HT-29 (cell line): ENCODE measurements at regions not wholly inside any gene's neighbourhood (a gene's known extent, or its start where the extent isn't known, plus 50 kb on each side); places are given as distances from the start of the nearest gene placed in this dataset.
A peak's percentile ranks its signal among the peaks of the same experiment; 100 is the strongest.

Source experiments
- DNase-seq: peaks from one replicate; pipeline ENCODE4 v3.0.0-alpha.2; 2015; ENCODE audit warnings: low spot score

DNA sequence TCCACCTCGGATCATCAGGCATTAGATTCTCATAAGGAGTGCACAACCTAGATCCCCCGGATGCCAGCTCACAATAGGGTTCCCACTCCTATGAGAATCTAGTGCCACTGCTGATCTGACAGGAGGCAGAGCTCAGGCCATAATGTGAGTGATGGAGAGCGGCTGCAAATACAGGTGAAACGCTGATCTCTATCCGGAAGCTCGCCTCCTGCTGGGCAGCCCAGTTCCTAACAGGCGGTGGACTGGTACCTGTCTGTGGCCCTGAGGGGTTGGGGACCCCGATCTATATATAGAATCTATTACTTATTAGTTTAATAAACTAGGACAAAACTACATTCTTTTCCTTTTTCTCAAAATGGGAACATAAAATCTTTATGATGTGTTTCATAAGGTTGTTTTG, 741.9 kb downstream of the RFPL4B start:
- DNase-seq: no peak

DNA sequence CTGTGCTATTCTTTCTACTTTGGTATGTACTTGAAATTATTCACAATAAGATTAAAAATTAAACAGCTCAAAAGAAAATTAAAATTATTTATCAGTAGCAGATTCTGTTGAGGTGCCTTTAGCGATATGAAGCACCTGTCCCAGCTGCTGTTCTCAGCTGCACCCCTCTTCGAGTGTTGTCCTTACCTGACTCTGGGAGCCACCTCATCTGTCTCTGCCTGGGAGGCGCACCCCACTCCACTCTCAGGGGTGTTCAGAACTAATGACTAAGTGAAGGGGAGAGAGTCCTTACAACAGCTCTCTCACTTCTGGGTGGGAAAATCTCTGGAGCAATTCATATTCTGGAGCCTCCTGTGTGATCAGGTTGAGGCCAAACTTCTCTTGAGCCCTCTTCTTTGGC, 745.7 kb downstream of the RFPL4B start:
- DNase-seq: no peak

DNA sequence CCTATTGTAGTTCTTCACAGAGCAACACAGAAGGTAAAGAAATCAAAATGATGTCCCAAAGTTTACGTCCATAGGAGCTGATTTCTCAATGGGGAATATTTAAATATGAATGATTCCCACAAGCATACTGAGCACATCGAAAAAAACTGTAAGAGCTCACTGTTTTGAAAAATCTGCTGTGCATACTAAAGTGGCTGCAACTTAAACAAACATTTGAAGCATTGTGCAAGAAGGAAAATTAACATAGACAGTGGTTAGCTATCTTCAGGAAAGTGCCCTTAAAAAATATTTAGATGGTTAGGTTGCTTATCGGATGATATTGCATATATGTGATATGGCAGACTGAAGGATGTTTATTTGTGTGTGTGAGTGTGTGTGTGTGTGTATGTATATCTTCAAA, 747.6 kb downstream of the RFPL4B start:
- no peak for DNase-seq

DNA sequence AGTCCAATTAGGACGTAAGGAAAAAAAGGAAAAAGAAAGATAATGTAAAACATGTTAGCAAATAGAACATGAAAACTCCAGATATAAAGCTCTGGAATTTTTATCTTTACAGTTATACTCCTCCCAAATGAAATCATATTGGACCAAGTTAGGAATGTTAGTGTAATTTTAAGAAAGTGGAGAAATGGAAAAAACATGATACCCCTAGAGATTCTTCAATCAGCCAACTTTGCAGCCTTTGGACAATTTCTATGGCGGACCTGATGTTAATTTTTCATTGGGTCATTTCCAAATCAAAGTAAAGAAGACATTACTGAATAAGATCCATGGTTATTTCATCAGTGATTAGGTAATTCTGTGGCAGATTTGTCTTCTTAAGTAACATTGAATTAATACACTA, 748.7 kb downstream of the RFPL4B start:
- DNase-seq: no peak

DNA sequence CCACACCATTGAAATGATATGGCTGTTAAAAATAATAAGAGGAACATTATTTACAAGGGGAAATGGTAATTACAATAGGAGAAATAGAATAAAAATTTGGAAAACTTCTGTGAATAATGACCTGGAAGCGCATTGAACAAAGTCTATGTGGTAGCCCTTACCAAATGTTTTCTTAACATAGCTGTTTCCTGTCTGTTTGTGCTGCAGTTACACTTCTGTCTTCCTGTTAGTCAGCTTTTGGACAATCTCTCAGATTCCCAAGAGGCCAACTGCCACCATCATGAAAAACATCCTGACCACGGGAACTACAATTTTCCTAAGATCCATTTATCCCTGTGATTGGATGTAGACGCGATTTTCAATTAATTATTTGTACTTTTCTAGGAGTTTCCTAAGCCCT, 754.4 kb upstream of the MARCKS start:
- DNase-seq: no peak

DNA sequence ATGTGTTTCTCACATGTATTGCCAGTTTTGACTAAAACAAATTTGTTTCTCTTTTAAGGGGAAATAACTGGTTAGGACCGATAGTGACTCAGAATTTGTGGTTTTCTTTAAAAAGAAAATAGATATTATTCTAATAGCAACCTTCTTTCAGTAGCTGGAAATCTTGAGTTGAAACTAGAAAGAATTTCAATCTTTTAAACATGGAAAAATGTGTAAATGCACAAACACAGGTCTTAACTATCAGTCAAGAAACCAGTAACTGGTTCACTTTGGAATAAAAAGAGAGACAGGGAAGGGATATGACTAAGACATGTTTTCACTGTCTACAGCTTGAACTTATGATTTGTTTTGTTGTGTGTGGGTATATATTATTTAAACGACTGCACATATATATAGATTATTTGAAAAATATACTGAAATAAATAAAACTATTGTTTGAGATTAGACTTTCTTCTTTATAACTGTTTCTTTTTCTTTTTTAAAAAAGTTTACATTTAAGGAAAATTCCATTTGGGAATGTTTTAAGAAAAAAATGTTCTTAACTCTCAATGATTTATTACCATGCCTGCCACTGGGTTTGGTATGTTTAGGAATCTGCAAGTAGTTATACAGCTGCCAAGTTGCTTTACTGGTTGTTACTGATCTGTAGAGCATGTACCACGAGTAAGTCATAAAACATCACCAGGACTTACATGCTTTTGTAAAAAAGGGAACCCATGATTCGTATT, 753.3 kb upstream of the MARCKS start:
- DNase-seq: peak; percentile 5

DNA sequence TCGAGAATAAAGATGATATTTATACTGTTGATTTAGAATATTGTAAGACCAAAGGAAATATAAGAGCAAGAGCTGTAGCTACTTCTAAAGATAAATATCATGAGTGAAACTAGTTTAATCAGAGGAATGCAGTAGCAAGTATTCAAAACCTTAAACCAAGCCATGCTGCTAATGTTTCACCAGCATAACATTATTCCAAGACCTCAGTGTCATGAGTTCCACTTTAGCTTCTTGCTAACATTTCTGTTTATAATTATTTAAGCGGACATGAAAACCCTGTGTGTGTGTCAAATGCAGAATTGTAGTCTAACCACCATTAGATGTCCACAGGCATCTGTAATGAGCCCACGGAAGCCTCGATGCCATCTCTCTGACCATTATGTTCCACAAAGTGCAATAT, 752.6 kb upstream of the MARCKS start:
- DNase-seq: no peak

DNA sequence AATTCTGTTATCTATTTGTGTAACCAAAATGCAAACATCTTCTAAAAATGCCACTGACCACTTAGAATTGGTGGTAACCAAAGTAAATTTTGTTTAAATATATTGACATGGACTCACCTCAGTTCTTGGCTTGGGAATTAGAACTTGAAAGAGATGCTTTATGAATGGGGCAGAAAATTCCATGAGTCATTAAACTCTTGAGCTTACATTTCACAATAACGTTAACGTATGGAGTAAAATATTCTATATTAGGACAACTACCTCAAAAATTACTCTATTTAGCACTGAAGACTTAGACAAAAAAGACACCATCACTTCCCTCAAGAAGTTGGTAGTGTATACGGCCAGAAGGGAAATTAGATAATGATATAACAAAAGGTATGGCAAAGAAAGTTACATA, 752.2 kb upstream of the MARCKS start:
- DNase-seq: no peak

DNA sequence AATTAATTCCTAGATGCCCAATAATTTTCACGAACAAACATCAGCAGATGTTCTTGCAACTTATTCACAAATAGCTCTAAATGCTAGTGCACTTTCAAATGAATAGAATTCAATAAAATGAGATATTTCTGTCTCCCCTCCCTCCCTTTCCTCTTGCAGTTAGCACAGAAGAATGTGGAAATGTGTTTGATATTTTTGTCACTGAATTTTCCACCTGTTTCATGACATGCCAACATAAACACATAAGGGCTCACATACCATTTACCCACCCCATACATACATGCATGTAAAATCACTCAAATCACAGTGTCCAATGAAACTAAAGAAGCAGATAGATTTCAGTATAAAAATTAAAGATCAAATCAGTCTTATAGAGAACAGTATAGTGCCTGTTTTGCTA, 746.9 kb upstream of the MARCKS start:
- no peak for DNase-seq

DNA sequence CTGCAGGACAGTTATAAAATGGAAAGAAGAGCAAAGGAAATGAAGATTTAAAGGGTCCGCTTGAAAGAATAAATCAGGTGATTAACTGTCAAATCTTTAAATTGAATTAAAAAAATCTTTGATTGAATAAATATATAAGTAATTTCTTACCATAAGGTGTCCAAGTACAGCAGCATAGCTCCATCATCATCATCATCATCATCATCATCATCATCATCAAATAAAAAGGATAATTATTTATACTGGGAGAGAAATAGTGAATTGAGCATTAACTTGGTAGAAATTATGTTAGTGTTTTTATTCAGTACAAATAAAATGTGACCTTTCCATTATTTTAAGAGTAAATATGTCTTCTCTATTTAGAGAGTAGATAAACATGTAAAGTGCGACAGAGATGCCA, 745.6 kb upstream of the MARCKS start:
- no peak for DNase-seq

DNA sequence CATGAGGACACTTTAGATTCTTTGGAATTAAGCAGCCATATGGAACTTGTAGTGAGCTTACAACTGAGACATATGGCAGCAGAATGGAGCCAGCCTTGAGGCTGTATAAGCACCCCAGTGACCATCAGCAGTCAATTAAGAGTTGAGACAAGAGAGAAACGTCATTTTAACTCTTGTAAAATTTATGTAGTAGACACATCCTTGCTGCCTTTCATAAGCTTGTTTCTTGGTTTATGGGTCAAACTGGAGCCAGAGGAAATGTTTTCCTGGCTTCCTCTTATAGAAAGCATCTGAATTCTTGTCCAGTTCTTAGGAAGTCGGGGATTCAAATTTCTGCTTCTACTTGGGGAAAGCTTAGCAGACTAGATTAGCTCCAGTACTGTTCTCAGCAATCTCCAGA, 745.1 kb upstream of the MARCKS start:
- DNase-seq: no peak

DNA sequence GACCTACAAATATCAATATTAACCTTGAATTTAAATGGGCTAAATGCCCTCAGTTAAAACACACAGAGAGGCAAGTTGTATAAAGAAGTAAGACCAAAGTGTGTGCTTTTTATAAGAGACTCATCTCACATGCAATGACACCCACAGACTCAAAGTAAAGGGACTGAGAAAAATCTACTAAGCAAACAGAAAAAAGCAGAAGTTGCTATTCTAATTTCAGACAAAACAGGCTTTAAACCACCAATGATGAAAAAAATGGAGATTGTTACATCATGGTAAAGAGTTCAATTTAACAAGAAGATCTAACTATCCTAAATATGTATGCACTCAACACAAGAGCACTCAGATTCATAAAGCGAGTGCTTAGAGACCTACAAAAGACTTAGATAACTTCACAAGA, 741.9 kb upstream of the MARCKS start:
- DNase-seq: no peak

DNA sequence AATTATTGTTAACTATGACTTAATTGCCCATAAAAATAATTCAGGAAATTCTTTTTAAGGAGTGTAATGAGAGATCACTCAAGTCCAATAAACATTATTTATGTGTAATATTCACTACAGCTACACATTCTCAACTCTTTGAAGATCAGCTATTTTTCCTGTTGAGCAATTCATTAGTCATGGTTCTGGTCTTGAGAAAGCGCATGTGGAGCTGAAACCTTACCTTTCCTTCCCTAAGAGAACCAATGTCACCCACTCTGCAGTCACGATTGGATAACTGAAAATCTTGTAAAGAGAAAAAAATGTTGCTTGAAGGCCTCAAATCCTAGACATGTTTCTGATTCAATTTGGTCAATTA, 736.9 kb upstream of the MARCKS start:
- no peak for DNase-seq

DNA sequence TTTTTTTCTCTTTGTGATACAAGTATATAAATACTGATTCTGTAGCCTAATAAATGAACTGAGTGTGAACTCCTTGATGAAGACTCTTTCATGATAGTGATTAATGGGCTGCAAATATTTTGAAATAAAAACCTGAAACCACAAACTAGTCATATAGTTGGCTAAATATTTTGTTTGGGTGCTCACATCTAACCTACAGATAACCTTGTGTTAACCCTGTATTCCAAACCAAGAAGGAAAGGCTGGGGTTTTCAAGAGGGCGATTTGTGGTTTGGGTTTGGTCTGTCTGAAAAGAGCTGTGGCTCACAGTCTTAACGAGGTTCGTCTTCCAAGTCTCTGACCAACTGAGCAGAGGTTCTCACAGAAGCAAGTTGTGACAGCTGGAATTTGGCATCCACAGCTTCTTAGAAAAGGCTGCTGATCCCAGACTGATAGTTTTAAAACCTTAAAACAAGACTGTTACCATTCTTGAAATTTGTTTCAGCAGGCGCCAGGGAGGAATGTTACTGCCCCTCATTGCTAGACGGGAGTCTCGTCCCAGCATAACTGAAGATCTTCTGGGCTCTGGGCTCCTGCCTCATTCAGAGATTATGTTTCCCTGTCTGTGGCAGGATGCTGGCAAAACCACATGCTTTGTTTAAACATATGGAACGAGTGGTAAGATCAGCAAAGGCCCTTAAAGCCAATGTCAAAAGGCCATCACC, 736.4 kb upstream of the MARCKS start:
- DNase-seq: peak; percentile 78

DNA sequence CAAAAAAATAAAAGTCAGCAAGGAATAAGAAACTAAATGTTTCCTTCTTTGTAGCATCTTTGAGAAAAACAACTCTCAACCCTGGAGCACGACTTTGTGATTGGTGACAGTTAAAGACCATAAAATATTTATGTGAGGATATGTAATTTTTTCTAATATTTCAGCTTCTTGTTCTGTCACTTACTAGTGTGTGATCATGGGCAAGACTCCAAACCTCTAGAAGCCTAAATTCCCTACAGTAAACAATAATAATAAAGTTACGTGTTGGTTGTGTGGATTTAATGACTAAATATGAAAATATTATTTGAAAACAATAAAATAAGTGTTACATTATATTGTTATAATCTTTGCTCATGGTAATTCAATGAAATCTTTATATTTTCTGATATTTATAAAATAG, 735.6 kb upstream of the MARCKS start:
- no peak for DNase-seq

DNA sequence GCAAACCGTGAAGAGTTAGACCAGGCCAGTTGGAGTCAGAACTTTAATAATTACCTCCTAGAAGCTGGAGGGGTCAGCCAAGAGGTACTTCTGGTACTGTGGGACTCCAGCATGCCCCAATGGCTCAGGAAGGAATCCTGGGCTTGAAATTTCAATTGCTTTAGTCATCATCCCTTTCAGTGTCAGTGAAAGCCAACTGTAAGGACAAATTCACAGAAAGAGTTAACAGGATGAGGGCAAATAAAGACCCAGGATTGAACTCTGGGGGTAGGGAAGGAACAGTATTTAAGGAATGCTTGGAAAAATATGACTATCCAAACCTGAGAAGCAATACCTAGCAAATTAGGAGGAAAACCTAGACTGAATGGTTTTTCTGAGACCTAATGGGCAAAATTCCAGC, 735.1 kb upstream of the MARCKS start:
- peak; percentile 68 for DNase-seq

DNA sequence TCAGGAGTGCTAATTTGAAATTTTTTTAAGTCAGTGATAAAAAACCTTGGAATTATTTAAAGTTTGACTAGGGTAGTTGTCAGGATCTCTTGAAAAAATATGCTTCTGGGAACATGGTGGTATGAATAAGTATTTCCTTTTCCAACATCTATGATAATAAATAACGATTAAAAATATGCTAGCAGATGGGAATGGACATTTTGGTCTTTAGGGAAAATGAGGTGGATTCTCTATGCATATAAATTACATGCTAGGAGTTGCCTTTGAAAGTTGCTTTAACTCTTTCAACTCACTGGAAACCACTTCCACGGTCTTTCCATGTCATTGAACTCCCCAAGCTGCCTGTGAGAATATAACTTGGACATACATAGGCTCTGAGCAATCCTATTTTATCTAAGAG, 731.5 kb upstream of the MARCKS start:
- DNase-seq: no peak

DNA sequence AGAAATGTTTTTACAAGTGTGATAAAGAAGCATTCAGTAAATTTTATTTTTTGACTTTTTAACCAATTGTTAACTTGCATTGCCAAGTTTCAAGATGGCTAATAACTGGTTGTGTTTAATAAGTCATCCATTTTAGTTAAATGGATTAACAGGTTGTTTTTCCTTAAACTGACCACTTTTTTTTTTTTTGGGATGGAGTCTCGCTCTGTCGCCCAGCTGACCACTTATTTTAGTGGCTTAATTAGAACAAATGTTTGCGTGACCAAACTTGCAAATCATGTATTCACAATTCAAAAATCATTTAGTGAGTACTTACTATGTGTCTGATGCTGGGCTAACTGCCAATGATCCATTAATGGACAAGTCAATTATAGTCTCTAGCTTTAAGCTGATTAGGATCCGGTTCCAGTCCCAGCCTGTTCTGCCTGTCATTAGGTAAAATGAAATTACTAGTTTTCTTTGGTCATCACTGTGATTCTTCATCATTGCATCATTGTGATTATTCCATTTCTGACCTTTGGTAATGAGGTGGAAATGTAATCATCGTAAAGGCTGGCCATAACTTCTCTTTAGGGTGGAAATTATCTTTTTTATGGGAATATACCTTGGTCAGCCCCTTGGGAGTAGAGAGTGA, 729.2 kb upstream of the MARCKS start:
- DNase-seq: no peak

DNA sequence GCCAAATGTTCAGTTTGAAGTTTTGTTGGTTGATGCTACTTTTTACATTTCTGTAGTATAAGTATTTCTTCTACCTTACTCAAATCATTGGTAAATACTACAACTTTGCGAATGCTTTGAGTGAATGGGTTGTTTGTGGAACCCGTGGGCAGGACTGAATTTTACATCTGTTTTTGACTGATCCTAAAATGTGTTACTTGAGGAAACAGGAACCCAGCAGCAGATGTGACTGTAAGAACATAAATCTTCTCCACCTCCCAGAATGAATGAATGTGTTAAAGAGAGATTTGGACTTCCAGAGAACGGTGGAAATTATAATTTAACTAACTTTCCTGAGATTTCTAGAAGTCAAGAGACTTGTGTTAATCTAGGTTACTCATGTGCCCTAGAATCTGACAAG, 728.5 kb upstream of the MARCKS start:
- DNase-seq: no peak

DNA sequence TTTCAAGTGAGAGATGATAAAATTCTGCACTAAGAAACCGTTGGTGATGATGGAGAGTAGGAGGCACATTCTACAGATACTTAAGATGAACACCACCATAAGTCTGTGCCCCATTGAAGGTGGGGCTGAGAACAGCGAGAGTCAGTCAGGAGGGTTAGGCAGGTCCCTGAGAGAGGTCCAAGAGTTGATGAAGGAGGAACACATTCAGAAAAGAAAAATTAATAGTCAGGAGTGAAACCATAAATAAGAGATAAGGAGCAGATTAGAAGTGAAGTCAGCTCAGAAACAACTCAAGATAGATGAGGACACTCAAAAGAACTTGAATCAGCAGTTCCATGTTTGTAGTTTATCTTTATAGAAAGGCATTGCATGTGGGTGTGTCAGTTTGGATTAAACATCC, 727.2 kb upstream of the MARCKS start:
- no peak for DNase-seq

DNA sequence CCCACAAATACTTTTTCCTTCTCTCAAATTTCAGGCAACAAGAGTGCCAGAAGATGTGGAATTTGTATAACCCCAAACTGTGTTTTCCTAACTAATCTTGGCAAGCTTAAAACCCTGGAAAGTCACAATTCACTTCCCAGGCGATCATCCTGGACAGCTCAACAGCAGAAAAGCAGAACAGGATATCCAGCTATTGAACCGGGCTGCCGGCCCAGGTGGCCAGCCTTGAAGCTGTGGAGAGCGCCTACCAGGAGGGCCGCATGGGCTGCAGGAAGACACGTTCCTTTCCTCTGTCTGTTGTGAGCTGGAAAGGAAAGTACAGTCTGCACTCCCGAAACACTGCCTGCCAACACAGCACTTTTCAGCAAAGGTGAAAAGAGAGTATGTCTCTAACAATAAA, 719.7 kb upstream of the MARCKS start:
- no peak for DNase-seq

DNA sequence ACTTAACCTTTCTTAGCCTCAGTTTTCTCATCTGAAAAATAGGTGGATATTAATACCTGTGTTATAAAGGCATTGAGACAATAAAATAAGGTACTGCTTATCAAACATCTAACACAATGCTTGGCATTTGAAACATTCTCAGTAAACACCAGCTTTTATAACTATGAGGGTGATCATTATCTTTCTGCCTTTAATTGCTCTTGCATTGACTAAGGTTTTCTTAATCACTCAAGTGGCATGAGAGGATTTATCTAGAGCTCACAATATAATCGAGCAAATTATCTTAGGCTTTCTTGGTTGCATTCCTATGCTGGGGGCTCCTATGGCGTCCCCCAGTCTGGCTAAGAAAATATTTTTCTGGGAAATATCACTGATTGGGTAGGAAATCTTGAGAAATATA, 716.4 kb upstream of the MARCKS start:
- DNase-seq: no peak

DNA sequence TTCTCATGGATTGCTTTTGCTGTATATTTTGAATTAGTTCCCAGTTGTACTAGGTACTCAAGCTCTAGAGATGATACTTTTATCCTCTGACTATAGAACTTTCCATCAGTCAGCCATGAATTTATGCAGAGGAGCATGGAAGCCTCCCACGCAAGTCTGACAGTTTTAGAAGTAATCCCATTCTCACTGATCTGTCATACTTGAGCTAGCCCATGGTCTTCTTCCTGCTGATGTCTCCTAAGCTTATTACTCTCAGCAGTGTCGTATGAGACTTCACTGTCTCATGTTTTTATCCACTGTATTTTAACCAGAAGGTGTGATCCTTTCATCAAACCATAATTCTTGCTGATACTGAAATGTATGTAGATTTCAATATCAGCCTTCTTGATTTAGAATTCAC, 715.2 kb upstream of the MARCKS start:
- no peak for DNase-seq
